HG03457 (cell line): ENCODE measurements at regions not wholly inside any gene's neighbourhood (a gene's known extent, or its start where the extent isn't known, plus 50 kb on each side); places are given as distances from the start of the nearest gene placed in this dataset.
"Not testable (repeated sequence)": the region's sequence is repeated elsewhere in the genome, so short reads cannot be mapped to it uniquely, and the experiment has no call there.

Experiments
- ATAC-seq: cut with Tn5 transposase; IDR thresholded peaks from one replicate; pipeline ENCODE4 v1.9.1; 2021; ENCODE audit warnings: moderate number of reproducible peaks; ENCODE audit not compliant: unreplicated experiment

DNA sequence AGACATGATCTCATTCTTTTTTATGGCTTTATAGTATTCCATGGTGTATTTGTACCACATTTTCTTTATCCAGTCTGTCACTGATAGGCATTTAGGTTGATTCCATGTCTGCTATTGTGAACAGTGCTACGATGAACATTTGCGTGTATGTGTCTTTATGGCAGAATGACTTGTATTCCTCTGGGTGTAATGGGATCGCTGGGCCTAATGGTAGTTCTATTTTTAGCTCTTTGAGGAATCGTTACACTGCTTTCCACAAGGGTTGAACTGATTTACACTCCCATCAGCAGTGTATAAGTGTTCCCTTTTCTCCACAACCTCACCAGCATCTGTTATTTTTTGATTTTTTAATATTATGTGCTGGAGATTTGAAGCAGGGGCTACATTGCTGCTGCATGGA lies 102.8 kb upstream of the PMEPA1 start:
- not testable (repeated sequence) for ATAC-seq

DNA sequence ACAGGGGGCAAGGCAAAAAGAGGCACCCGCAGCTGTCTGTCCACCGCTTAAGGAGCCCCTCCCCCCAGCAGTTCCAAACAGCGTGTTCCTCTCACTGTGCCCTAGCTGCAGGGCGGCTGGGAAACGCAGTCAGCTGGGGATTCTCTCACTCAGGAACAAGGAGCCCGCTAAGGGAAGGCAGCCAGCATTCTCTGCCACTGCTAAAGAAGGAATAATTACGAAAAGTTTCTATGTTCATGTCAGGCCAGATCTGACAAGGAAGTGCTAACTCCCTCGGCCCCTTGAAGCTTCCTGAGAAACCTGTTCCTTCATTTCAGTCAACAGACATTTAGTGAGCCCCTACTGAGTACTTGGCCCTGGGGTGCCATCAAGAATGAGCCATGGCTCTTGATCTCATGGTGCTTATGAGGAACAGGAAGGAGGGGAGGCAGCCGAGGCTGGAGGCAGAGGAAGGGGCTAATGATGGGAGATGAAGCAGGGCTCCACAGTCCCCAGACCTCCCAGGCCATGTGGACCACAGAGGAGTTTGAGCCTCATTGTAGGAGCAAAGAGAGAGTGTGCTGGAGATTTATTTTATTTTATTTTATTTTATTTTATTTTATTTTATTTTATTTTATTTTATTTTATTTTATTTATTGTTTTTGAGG lies 101.7 kb upstream of the PMEPA1 start:
- no peak for ATAC-seq

DNA sequence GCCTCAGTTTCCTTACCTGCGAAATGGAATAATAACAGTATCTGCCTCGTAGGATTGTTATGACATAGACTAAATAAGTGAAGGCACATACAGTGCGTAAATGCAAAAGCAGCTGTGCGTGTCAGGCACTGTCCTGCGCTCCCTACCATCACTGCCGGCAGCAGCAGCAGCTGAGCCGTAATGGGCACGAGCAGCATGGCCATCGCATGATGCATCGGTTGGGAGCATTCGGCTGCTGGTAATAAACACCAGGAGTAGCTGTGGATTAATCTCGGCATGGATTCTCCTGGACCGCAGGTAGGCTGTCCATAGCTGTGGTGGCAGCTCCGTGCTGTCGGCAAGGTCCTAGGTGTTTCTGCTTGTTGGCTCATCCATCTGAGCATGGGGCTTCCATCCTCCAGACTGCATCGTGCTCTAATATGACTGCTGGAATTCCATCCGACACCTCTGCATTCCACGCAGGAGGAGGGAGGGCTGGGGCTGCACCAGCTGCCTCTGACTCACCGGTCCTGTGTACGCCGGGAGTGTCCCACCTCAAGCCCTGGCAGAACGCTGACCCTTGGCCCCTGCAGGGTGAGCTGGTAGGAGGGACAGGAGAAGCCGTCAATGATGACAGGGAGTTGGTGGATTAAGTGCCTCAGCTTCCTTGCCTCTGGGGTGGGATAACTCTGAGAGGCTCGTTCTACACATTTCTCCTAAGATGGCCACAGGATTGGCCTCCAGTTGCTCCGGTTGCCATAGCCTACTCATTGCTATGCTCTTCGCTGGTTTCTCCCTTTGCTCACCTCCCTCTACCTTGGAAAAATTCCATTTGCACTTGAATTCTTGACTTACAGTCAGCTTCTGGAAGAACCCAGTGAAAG lies 100.9 kb upstream of the PMEPA1 start:
- ATAC-seq: no peak

DNA sequence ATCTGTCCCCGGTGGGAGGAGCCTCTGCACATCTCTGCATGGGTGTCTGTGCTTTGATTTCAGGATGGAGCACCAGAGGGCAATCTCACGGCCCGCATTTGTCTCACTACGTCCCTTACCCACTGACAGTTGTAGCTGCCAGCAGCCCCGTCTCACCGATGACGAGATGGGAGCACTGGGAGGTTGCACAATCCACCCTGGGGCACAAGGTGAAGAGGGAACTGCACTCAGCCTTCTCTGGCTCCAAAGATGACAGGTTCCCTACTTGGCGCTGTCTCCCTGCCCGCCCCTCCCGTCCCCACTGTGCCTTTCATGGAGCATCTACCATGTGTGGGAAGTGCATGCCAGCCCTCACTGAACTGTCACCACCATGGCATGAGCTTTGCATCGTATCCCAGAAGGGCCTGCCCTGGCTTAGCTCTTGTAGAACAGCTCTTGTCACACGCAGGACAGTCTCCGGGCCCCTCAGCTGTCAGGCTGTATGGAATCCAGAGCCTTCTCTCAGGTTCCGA lies 99.9 kb upstream of the PMEPA1 start:
- ATAC-seq: no peak

DNA sequence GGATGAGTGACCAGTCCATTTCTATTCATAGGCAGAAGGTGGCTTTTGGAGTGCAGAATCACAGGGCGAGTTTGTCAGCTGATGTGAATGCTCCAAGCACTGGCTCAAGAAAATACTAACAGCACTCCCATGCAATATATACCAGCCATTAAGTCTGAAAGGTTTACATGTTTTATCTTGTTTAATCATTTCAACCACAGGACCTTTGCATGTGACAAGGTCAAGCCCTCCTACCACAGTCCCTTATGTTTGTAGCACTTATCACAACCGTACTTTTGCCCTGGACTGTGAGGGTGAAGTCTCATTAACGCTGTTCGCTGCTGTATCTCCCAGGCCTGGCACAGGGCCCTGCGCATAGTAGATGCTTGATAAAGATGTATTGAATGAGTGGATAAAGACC lies 99.3 kb upstream of the PMEPA1 start:
- no peak for ATAC-seq

DNA sequence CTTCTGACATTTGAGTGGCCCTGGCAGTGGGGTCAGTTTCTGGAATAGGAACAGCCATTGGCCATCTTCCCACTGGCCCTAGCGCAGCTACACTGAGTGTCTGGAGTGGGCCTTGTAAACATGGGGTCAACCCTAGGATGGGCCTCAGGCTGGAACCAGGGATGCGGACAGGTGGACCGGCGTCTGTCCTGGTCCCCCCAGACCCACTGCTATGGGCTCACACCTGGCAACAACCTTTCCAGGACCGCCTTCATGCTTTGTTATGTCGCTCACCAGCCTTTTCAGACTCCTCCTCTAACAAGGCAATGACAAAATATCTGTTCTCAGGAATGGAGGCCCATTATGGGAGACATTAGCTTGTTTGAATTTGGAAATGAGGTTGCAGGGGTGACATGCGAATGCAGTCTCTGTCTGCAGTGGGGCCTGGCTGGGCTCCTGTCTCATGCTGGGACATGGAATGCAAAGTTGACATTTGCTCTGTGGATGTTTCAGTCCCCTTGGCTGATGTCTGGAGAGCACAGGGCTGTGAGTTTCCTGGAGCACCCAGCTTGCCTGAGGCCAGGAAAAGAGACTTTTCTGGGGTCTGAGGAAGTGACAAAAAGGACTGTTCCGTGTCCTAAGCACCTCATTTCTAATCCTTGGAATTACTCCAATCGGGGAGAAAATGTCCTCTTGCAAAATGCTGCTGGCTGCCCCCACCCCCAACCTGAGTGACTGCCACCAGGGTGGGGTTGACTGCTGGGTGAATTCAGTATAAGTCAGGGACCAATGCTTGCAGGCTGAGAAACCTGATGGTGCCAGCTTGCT lies 98.7 kb upstream of the PMEPA1 start:
- no peak for ATAC-seq

DNA sequence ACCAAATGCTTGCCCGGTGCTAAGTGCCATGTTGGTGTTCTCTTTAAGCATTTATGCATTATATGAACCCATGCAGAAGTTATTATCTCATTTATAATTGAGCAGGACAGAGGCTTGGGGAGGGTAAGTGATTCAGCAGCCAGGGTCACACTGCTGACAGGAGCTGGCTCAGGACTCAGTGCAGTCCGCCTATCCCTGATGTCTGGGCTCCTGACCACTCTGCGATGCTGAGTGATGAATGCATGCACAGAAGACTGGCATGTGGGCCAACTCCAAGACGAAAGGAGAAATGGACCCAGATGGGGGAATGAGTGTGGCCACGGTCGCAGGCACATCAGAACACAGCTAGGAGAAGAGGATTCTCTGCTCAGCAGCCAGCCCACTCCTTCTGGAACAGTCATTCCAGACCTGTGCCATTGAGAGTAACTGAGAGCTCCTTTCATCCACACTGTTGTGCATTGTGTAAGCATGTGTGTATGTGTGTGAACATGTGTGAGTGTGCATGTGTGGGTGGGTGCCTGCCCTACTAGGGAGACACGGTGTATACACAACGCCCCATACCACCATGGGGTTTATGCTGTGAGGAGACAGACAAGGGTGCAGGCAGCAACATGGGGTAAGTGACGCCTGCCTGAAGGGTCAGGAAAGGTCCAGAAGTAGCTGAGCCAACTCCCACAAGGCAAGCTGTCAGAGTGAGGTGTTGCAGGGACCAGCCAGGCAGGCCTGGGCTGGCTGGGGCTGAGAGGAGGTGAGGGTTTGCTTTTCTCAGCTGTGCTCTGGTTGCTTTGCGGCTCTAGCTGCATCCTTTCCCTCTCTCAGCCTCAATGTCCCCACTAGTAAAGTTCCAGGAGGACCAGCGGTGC lies 97.8 kb upstream of the PMEPA1 start:
- ATAC-seq: no peak

DNA sequence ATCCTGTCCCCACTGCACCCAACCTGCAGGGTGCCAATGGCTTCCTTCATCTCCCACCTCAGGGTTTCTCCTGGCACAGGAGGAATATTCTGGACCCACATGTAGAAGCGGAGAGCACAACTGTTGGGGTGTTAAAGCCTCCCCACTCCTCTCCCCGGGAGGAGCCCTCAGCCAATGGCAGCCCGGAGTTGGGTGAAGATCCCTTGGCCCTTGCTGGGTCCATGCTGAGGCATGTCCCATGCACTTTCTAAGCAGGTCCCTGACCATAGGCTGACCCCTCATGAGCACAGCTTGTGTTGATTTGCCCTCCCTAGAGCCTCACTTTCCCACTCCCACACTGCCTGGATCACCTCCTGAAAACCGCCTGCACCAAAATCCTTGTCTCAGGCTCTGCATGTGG lies 97.2 kb upstream of the PMEPA1 start:
- ATAC-seq: no peak

DNA sequence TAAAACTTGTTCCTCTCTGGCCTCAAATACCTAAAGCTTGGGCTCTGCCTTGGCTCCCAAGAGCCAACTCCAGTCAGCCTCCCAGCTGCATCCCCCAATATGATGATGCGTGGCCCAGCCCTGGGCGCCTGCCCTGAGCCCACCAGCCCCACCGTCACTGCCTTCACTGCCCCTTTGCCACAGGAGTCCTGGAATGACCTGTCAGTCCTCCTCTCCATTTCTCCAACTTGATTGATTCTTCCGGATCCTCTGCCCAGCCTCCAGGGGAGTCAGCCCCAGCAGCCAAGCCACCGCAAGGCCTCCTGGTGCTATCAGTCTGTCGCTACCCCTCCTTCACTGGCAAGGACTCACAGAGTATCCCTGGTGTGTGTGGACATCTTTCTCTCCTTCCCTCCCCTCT lies 96.7 kb upstream of the PMEPA1 start:
- no peak for ATAC-seq

DNA sequence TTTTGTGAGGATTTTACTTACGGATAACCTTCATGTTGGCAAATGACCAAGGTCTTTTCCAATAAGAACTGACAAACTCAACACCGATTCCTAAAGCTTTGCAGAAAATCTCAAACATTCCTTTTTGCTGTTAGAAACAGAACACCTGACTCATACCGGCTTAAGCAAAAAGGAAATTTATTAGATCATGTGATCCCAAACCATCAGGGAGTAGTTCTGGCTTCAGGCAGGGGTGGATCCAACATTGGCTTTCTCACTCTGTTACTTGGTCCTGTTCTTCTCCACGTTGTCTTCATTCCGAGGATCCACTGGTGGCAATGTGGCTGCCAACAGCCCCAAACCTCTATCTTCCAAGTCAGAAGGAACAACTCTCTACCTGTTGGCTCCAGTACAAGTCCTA lies 95.9 kb upstream of the PMEPA1 start:
- no peak for ATAC-seq

DNA sequence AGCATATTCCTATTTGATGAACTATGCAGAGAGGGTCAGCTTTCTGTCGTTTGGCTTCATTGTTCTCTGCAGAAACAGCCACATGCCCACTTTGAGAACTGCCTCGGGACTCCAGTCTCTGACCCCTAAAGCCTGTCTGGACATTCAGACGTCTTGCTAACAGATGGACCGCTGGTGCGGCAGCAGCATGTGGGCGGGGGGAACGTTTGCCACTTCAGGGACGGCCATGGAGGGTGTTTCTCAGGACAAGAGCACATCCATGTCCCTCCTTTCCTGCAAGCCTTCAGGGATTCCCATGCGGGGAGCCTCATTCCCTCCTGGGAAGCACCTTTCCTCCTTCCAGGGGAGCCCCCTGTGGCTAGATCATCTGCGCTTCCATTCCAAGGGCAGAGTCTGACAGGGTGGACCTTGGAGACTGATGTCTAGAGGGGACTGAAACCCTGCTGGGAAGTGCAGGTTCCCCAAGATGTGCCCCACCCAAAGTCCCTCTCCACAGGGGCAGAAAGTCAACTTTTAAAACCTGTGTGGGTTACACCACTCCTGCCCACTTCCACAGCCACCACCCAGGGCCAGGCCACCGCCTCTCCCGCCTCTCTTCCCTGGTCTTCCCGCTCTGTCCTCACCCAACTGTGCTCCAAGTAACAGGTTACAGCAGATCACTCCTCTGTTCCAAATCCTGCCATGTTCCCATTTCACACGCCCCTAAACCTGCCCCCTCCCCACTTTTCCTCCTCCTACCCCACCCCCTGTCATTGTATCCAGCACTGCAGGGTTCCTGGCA lies 94.8 kb upstream of the PMEPA1 start:
- no peak for ATAC-seq

DNA sequence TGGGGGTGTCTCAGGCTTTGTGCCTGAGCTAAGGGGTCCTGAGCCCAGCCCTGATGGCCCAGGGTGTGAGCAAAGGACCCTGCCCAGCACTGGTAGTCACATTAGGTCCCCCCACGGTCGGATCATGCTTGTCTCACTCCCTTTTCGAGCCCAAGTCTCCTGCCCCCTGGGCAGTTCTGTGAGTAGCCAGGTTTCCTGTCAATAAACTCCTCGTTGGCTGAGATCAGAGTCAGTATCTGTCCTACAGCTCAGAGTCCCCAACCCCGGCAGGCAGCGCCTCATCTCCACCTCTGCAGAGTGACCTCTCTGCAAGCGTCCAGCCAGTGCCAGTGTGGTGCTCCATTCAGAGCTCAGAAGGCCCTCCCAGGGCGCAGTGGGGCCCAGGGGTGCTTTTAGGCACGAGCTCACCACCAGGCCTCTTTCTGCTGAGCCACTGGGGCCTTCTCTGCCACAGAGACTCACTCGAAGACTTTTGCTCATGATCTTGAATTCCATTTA lies 93.7 kb upstream of the PMEPA1 start:
- no peak for ATAC-seq

DNA sequence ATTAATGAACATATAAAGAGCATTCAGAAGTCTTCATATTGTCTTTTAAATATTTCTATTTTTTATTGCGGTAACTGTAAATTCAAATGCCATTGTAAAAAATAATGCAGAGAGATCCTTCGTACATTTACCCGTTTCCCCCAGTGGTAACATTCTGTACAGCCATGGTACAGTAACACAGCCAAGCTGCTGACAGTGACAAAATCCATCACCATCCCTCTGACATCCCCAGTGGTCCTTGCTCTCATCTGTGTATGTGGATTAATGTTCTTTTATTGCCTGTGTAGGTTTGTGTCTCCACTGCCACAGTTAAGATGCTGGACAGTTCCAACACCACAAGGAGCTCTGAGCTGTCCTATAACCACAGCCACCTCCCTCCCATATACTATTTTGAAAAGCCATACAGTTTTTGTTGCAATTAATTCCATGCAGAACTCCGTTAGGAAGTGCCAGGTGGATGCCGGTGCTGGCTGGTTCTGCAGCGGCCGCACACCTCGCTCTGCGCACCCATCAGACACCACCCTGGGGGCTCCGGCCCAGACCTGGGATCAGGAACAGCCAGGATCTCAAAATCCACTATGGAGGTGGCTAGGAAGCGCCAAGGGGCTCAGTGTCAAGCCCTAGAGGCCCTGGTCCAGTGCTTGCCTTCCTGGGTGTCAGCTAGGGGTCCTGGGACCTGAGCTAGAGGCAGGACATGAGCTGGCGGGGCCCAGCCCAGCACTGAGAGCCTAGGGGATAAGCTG lies 93.1 kb upstream of the PMEPA1 start:
- ATAC-seq: no peak

DNA sequence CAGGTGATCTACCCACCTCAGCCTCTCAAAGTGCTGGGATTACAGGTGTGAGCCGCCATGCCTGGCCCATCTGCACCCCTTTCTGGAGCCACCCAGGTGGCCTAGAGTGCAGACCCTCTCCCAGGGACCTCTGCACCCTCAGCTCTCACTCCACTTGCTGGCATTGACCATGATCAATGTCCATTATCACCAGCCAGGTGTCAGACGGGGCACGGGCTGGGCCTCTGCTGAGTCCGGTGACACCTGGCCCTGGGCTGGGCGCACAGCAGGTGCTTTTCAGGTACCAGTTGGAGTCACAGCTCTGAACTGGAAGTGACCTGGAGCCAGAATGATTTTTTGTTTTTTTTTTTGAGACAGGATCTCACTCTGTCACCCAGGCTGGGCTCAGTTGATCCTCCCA lies 91.8 kb upstream of the PMEPA1 start:
- ATAC-seq: no peak

DNA sequence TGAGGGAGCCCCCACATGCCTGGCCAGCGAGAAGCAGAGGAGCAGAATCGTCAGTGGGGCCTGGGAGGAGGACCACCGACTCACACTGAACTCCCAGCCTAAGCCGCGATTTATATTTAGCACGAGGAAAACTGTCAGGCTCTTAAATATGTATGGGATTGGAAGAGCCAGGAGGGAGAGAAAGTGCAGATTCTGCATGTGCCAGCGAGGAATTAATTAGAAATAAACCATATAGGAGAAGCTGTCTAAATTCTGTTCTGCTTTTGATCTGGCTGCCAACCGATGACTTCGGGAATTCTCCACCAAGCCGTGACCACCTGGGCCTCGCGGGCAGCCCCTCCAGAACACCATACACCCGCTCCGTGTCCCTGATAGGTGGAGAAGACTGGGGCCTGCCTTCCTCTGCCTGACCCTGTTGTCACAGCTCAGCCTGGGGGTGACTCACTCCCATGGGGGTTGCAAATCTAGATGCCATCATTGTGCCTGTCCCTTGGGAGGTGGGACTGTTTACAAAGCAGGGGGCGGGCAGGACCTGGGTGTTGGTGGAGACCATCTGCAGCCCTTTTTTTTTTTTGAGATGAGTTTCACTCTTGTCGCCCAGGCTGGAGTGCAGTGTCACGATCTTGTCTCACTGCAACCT lies 91.1 kb upstream of the PMEPA1 start:
- ATAC-seq: no peak

DNA sequence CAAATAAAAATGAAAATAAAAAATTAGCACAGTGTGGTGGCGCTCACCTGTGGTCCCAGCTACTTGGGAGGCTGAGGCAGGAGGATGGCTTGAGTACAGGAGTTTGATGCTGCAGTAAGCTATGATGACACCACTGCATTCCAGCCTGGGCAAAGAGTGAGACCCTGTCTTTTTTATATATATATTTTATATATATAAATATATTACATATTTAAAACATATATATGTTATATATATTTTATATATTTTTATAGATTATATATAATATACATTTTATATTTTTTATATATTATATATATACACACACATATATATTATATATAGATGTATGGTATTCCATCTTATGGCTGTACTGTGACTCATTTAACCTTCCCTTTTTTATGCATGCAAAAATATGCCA lies 87.6 kb upstream of the PMEPA1 start:
- no peak for ATAC-seq

DNA sequence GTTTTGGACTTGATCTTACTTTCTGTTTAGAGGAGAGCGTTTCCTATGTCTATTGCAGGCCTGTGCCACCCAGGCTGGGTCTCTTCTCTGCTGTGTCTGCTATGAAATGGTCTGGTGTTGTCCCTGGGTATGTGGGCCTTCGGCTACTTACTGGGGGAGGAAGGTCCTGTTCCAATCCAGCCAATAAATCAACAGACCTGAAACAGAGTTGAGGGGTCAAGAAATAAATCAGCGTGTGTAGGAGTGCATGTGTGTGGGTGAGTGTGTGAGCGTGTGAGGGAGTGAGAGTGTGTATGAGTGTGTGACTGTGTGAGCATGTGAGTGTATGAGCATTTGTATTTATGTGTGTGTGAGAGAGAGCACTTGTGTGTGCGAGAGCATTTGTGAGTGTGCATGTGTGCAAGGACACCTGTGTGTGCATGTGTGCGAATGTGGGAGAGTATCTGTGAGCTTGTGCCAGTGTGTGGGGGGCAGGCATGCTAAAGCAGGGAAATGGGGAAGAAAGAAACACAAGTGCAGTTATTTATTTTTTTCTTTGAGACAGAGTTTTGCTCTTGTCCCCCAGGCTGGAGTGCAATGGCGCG lies 86.3 kb upstream of the PMEPA1 start:
- no peak for ATAC-seq

DNA sequence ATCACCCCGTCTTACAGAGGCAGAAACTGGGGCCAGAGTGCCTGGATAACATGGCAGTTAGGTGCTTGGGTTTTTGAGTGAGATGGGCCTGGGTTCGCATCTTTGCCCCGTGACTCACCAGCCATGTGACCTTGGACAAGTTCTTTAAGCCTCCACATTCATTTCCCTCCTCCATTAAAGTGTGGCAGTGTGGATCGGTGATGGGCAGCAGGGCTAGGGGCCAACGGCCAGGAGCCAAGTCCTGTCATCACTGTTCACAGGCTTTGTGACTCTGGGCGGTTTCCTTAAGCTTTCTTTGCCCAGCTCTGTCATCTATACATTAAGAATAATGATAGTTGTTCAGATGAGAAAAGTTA lies 85.5 kb upstream of the PMEPA1 start:
- ATAC-seq: no peak
